Liver (tissue), 8 donors: ENCODE measurements at regions not wholly inside any gene's neighbourhood (a gene's known extent, or its start where the extent isn't known, plus 50 kb on each side); places are given as distances from the start of the nearest gene placed in this dataset.

Source experiments
- DNase-seq: peaks from one replicate; pipeline ENCODE4 v3.0.0-alpha.2; 2017; ENCODE audit warnings: low spot score
- H3K27ac ChIP-seq, 2 donors: one replicate each; pipeline ENCODE4 v1.7.0; 2013; ENCODE audit warnings: inconsistent platforms in 2 of 2, low read length in 2 of 2, control low read depth in 1 of 2, low read depth in 1 of 2, mild to moderate bottlenecking in 1 of 2
- H3K27me3 ChIP-seq, 4 donors: one replicate each; pipeline versions ENCODE4 v1.6.1 to v1.7.0; 2013; ENCODE audit warnings: low read length in 3 of 4, inconsistent platforms in 1 of 4, mild to moderate bottlenecking in 1 of 4, moderate library complexity in 1 of 4; ENCODE audit not compliant: control insufficient read depth in 4 of 4, insufficient read depth in 4 of 4
- H3K36me3 ChIP-seq, 4 donors: one replicate each; pipeline versions ENCODE4 v1.6.1 to v1.7.0; 2013; ENCODE audit warnings: low read length in 3 of 4, mild to moderate bottlenecking in 3 of 4, low read depth in 1 of 4, moderate library complexity in 1 of 4; ENCODE audit not compliant: control insufficient read depth in 4 of 4, insufficient read depth in 3 of 4
- H3K4me1 ChIP-seq, 4 donors: one replicate each; pipeline versions ENCODE4 v1.6.1 to v1.7.0; 2013; ENCODE audit warnings: low read length in 3 of 4, mild to moderate bottlenecking in 3 of 4, moderate library complexity in 1 of 4; ENCODE audit not compliant: control insufficient read depth in 4 of 4, insufficient read depth in 4 of 4
- H3K4me3 ChIP-seq, 3 donors: one replicate each; pipeline versions ENCODE4 v1.6.1 to v1.7.0; 2013; ENCODE audit warnings: low read length in 3 of 3, control low read depth in 1 of 3, low read depth in 1 of 3, mild to moderate bottlenecking in 1 of 3
- H3K9ac ChIP-seq, 2 donors: one replicate each; pipeline ENCODE4 v1.7.0; 2013; ENCODE audit warnings: low read length in 2 of 2, mild to moderate bottlenecking in 2 of 2, moderate library complexity in 2 of 2, control low read depth in 1 of 2, low read depth in 1 of 2
- H3K9me3 ChIP-seq, 4 donors: one replicate each; pipeline versions ENCODE4 v1.6.1 to v1.7.0; 2013; ENCODE audit warnings: low read length in 3 of 4; ENCODE audit not compliant: control insufficient read depth in 4 of 4
- ATF3 ChIP-seq: IDR thresholded peaks from 2 replicates; pipeline ENCODE4 v1.6.1; 2016; ENCODE audit warnings: antibody characterized with exemption
- CTCF ChIP-seq: fragments of 150-350 bp; IDR thresholded peaks from 2 replicates; pipeline ENCODE4 v1.5.1; 2017; ENCODE audit warnings: improper control_type of control experiment, low read depth, low read length; ENCODE audit not compliant: missing input control
- FOXA1 ChIP-seq: IDR thresholded peaks from 2 replicates; pipeline ENCODE4 v1.6.1; 2016; ENCODE audit warnings: antibody characterized with exemption
- FOXA2 ChIP-seq: IDR thresholded peaks from 2 replicates; pipeline ENCODE4 v1.6.1; 2016; ENCODE audit warnings: antibody characterized with exemption
- GABPA ChIP-seq, 2 donors: IDR thresholded peaks in 1 of 2; conservative IDR thresholded peaks in 1 of 2; 2 replicates each; pipeline ENCODE4 v1.6.1; 2016; ENCODE audit warnings: antibody characterized with exemption in 2 of 2, mild to moderate bottlenecking in 1 of 2, moderate library complexity in 1 of 2
- HNF4A ChIP-seq, 2 donors: conservative IDR thresholded peaks; 2 replicates each; pipeline ENCODE4 v1.6.1; 2016; ENCODE audit warnings: antibody characterized with exemption in 2 of 2, mild to moderate bottlenecking in 2 of 2
- JUND ChIP-seq, 2 donors: IDR thresholded peaks; 2 replicates each; pipeline ENCODE4 v1.6.1; 2016; ENCODE audit warnings: antibody characterized with exemption in 2 of 2
- MAX ChIP-seq: IDR thresholded peaks from 2 replicates; pipeline ENCODE4 v1.6.1; 2016; ENCODE audit warnings: antibody characterized with exemption
- NR2F2 ChIP-seq: IDR thresholded peaks from 2 replicates; pipeline ENCODE4 v1.6.1; 2016; ENCODE audit warnings: antibody characterized with exemption
- RAD21 ChIP-seq, 2 donors: IDR thresholded peaks; 2 replicates each; pipeline ENCODE4 v1.6.1; 2016; ENCODE audit warnings: antibody characterized with exemption in 2 of 2, mild to moderate bottlenecking in 2 of 2
- REST ChIP-seq: IDR thresholded peaks from 2 replicates; pipeline ENCODE4 v1.6.1; 2016; ENCODE audit warnings: antibody characterized with exemption, mild to moderate bottlenecking
- RXRA ChIP-seq, 2 donors: IDR thresholded peaks; 2 replicates each; pipeline ENCODE4 v1.6.1; 2017 to 2018; ENCODE audit warnings: antibody characterized with exemption in 2 of 2, mild to moderate bottlenecking in 1 of 2
- YY1 ChIP-seq: IDR thresholded peaks from 2 replicates; pipeline ENCODE4 v1.6.1; 2016; ENCODE audit warnings: antibody characterized with exemption, mild to moderate bottlenecking
- ZBTB33 ChIP-seq: IDR thresholded peaks from 2 replicates; pipeline ENCODE4 v1.6.1; 2016; ENCODE audit warnings: antibody characterized with exemption
- WGBS: extraction: QIAGEN DNeasy Blood & Tissue Kit; methylation state at CpG from one replicate; pipeline ENCODE4 v1.1.7; 2013; 5-methylcytosine and 5-hydroxymethylcytosine counted together
- donor health status: healthy.
- donor health status: healthy.
- donor health status: healthy.
- donor health status: healthy.
- donor health status: healthy.

- TF ChIP-seq GABPA (IDR thresholded peaks at IDR 0.05 in 1 of 2, conservative IDR thresholded peaks at IDR 0.05 in 1 of 2) (no peak), RAD21 (IDR thresholded peaks at IDR 0.05) (no peak), CTCF (no peak)
- no peaks in the 10 kb centered on the region for H3K27me3 ChIP-seq
- 70% methylated on average over 5 of the region's 5 CpGs for WGBS
Measured at GRCh38 chr14:97649752-97650151, 852.6 kb downstream of the VRK1 start.

GRCh38 chr14:97655169-97655948 lies 858.2 kb downstream of the VRK1 start:
- Histone ChIP-seq H3K9me3 (no peaks in the 10 kb centered on the region), H3K4me1 (no peaks in the 10 kb centered on the region), H3K4me3 (no peak overlapping the region), H3K36me3 (no peaks in the 10 kb centered on the region), H3K27me3 (no peaks in the 10 kb centered on the region), H3K9ac (no peak overlapping the region), H3K27ac (no peak overlapping the region)
- no peak for TF ChIP-seq HNF4A (conservative IDR thresholded peaks at IDR 0.05)
- no peak for TF ChIP-seq RXRA (IDR thresholded peaks at IDR 0.05)
- no peak for TF ChIP-seq MAX
- TF ChIP-seq FOXA2 = no peak
- no peak for TF ChIP-seq REST
- no peak for TF ChIP-seq NR2F2
- no peak for TF ChIP-seq ZBTB33
- no peak for TF ChIP-seq FOXA1
- TF ChIP-seq ATF3 = no peak
- no peak for TF ChIP-seq YY1
- no peak for TF ChIP-seq JUND (IDR thresholded peaks at IDR 0.05)
- no peak for DNase-seq
- WGBS = 43% methylated on average over 5 of the region's 5 CpGs

More at GRCh38 chr14:97649752-97650151, 852.6 kb downstream of the VRK1 start:
- no peak for DNase-seq
- Histone ChIP-seq H3K36me3 (no peaks in the 10 kb centered on the region), H3K4me3 (no peak overlapping the region), H3K27ac (no peak overlapping the region), H3K4me1 (no peaks in the 10 kb centered on the region), H3K9me3 (no peaks in the 10 kb centered on the region), H3K9ac (no peak overlapping the region)
